Dedifferentiated amniotic fluid mesenchymal stem cell (primary cell): ENCODE measurements at regions not wholly inside any gene's neighbourhood (a gene's known extent, or its start where the extent isn't known, plus 50 kb on each side); places are given as distances from the start of the nearest gene placed in this dataset.
"Not testable (repeated sequence)": the region's sequence is repeated elsewhere in the genome, so short reads cannot be mapped to it uniquely, and the experiment has no call there.

Experiments
- DNase-seq: peaks from one replicate; pipeline ENCODE4 v3.0.0-alpha.2; 2016; ENCODE audit errors: extremely low spot score

DNA sequence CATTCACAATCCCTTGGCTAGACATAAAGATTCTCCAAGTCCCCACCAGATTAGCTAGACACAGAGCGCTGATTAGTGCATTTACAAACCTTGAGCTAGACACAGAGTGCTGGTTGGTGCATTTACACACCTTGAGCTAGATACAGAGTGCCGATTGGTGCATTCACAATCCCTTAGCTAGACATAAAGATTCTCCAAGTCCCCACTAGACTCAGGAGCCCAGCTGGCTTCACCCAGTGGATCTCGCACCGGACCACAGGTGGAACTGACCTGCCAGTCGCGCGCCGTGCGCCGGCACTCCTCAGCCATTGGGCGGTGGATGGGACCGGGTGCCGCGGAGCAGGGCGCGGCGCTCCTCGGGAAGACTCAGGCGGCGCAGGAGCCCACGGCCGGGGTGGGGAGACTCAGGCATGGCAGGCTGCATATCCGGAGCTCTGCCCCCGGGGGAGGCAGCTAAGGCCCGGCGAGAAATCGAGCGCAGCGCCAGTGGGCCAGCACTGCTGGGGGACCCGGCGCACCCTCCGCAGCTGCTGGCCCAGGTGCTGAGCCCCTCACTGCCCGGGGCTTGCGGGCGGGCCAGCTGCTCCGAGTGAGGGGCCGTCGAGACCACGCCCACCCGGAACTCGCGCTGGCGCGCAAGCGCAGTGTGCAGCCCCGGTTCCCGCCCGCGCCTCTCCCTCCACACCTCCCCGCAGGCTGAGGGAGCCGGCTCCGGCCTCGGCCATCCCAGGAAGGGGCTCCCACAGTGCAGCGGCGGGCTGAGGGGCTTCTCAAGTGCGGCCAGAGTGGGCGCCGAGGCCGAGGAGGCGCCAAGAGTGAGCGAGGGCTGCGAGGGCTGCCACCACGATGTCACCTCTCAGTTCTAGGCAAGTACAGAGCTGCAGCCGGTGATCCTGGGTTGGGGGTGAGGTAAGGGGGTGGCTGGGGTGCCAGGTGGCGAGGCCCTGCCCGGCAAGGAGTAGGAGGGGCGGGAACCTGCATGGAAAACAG lies 773.7 kb upstream of the CITED2 start:
- not testable (repeated sequence) for DNase-seq

DNA sequence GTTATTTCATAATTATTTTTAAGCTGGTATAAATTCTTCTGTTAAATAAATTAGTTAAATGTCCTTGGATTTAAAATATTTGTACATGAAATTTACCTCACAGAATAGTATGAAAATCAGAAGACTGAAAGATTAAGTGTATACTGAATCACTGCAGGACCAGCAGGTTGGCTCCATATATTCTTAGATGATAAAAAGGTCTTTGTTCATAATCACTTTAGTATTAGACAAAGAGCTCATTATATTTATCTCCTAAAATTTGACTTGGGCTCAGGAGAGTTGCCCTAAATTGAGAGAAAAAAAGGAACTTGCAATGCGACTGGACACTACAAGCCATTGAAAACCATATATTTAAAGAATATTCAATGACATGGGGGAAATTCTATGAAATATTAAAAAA lies 766.4 kb upstream of the CITED2 start:
- no peak for DNase-seq

DNA sequence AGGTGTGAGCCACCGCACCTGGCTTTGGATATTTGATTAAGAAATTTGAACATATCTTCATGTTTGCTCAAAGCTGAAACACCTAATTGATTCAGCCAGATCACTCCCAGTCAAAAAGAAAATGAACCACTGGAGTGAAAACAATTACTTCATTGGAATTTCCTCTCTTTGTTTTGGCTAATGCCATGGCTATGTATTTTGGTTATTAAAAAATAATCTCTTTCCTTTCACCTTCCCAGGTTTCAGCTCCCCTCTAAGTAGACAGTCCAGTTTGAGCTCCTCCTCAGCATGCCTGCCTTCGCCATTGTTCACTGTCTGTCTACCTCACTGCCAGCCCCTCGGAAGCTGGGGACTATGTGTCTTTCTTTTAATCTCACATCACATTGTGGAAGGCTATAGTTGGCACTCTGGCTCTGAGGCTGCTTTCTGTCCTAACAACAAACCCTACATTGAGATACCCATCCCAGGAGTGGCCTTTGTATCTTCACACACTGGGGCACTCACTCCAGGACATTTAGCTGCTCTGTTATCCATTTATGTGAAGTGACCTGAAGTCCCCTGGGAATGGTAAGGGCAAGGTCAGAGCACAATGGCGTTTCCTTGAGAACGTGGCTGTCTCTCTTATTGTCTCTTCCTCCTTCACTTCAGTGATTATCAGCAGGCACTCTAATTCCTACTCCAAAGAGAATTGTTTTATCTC lies 764.0 kb upstream of the CITED2 start:
- no peak for DNase-seq

DNA sequence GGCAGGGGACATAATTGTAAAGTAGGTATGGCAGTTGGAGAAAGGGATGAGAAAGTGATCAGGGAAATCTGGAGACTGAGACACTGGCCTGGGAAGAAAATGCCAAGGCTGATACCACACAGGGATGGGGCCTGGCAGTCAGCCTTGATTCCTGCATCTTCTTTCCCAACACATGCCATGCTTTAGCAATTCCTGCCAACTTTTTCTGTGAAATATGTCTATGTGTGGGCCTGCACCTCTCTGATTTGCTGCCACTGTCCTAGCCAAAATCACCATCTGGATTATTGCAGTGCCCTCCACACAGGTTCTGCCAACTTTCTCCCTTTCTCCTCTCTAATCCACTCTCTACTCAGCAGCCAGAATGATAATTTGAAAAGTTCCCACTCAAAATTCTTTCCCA lies 759.8 kb upstream of the CITED2 start:
- no peak for DNase-seq

DNA sequence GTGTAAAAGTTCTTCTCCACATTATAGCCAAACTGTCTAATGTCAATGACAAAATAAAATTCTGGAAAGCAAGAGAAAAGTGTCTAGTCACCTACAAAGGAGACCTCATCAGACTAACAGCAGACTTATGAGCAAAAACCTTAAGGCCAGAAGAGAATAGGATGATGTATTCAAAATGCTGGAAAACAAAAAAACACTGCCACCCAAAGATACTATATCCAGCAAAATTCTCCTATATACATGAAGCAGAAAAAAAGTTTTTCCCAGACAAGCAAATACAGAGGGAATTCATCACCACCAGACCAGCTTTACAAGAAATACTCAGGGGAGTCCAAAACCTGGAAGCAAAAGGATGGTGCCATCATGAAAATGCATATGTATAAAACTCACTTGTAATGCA lies 755.6 kb upstream of the CITED2 start:
- DNase-seq: no peak

DNA sequence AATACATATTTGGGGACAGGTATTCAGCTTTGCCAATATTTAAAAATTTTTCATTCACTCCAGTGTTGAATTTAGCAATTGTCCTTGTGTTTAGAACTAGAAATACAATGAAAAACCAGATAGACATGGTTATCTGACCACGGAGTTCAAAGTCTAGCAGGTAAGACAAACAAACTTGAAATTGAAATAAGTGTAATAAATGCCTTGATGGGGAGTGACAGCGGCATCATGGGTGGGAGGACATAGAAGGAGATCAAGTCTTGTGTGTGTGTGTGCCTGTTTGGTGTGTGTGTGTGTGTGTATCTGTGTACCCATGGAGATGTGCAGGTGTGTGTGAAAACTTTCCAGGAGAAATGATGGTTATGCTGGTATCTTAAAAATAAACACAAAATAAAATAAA lies 750.0 kb upstream of the CITED2 start:
- no peak for DNase-seq

DNA sequence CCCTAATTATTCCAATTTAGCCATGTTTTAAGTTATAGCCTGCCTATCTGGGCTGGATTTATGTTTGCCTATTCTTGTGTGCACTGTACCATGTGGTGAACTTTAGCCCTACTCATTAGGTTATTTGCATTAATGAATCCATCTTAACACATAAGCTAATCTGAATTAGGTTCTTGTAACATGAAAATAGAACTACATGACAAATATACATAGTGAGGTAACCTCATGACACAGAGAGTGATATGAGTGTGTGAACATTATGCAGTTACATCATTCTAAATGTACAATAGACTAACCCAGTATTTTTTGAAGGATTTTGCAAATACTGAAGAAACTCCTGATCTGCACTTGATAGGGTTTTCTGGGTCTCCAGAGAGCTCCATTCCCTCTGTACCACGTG lies 733.7 kb upstream of the CITED2 start:
- DNase-seq: no peak

DNA sequence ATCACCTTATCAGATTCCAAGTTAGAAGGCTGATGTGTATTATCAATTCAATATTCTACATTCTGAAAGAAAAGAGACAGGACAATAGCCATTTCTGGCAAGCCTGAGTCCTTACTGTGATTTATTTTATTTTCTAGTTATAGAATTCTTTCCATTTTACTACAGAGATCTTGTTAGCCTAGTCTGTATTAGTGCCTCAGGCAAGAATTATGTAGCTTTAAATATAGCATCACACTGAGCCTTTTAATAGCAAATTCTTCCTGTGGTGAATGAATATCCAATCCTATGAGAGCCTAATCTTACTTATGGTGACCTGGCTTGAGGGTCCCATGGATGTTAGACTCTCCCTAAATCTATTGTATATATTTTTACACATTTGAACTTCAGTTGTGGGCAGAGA lies 732.8 kb upstream of the CITED2 start:
- peak; percentile 19 for DNase-seq

DNA sequence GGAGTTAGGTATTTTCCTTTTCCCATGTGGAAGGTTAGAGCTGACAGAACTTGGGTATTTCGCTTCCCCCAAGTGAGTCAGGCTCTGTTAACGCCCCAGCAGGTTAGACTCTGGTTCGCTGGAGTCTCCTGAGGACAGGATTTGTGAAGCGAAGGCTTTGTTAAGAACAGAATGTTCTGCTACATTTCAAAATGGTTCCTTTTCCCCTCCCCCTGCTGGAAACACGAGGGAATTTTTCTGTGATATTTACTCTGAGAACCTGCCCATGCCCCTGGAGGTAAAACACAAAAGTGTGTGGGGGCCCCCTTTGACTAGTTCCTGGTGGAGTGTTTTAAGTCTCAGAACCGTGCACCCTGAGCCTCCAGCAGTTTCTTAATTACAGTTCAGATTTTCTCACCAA lies 731.4 kb upstream of the CITED2 start:
- no peak for DNase-seq

DNA sequence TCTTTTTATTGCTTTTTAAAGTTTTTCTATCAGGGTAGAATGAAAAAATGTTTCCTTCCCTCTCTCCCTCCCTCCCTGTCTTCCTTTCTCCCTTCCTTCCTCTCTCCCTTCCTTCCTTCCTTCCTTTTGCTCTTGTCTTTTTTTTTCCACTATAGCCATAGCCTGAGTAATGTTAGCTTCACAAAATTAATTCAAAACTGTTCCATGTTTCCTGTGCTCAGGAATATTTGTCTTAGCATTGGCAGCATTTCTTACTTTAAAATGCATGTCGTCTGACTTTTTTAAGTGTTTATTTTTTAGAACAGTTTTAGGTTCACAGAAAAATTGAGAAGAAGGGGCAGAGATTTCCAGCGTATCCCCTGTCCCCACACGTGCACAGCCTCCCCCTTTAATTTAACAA lies 730.8 kb upstream of the CITED2 start:
- DNase-seq: no peak

DNA sequence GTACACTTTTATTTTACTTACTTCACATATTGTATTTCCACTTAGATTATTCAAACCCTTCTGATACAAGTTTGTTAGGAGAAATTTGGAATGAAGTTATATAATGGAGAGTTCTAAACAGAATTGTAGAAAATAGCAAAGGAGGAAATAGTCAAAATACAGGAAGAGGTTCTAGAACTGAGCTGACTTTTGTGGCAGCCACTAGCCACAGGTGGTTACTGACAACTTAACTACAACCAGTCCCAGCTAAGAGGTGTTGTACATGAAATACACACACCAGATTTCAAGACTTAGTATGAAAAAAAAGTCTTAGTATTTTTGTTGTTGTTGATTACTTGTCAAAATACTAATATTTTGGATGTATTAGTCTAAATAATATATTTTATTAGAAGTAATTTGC lies 727.4 kb upstream of the CITED2 start:
- DNase-seq: no peak

DNA sequence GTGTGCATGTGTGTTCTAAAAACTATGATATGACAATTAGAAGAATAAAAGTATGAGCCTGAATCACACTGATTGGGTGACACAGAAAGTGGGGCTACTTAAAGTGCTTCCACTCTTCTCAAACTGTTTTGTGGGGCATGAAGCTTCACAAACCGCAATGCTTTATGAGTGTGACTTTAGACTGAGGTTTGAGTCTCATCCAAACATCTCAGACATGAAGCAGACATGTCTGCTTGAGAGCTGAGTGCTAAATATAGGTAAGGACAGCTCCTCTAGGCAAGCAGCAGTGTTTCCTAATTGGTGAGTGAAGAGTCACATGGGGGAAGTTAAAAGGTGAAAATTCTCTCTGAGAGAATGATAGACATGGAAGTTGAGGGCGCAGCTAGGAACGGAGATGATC lies 726.9 kb upstream of the CITED2 start:
- DNase-seq: no peak

DNA sequence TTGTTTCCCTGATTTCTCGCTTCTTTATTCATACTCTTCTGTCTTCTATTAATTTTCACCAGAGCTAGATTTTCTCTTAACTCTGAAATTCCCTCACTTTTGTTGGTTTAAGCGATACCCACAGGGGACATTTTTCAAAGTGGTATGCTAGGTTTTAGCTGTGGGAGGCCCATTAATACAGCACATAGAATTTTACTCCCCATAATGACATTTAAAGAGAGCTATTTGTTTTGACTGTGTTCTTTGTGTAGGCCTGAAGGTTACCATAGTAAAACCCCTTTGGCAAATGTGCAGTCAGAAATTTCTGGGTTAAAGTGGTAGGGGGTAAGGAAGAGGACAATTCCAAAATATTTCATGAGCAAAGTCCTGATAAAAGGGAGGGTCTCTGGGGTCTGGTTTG lies 721.1 kb upstream of the CITED2 start:
- no peak for DNase-seq

DNA sequence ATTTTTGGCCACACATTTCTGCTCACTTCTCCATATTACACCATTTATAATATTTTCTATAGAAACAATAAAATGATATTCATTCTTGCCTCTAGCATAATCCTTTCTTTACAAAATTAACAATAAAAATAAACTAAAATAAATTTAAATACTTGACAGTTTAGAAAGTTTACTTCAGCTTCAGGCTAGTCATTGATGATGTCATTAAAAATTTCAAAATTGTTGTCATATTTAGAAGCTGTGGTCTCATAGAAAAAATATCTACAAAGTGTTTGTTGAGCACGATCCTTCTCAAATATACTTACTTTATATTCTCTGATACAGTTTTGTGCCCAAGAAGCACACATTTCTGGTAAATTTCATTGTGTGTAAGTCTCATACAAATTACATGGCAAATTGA lies 717.4 kb upstream of the CITED2 start:
- DNase-seq: no peak

DNA sequence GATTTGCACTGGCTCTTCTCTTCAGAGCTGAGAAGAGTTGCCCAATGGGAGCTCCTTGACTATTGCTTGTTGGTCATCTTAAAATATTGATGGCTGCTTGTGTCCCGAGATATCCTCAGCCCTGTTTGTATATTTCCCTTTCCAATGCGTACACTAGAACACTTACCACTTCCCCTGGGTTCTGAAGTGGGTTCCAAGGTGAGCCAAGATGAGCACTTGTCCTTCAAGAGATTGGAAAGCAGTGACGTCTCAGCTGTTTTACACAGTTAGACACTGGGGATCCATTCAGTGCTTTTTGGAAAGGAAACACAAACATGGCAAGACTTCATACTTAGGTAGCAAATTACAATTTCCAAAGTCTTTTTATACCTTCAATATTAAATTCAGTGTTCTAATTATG lies 716.4 kb upstream of the CITED2 start:
- no peak for DNase-seq

DNA sequence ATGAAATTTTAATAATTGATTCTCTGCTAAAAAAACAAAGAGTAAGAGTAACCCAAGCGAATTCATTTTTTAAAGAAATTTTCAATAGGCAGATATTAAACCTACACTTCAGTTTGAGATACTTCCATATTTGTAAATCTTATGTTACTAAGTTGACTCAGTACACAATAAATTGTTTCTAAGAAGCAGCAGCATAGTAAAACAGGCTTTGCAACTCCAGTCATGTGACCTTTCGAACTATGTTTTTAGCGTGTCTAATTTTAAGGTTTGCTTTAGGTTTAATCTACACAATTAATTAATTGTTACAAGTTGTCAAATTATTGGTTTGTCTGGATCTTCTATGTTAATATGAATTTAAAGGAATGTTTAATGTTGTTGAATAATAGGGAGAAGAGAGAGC lies 708.9 kb upstream of the CITED2 start:
- DNase-seq: no peak

DNA sequence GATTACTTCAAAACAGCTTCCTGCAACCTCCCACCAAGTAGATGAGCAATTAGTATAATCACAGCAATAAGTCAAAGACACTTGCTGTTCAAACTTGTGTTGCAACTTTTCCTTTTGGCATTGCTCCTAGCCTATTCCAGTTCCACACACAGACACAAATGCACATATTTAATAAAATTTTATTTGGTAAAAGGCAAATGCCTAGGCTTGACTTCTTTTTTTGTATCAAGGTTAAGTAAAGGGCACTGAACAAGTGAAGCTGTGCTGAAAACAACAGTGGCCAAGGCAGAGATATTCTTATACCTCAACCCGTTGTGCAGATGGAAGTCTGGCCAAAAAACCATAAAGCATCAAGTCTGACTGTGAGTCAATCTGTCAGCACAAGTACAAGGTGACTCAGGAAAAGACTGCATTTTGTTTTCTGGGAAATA lies 708.4 kb upstream of the CITED2 start:
- no peak for DNase-seq

DNA sequence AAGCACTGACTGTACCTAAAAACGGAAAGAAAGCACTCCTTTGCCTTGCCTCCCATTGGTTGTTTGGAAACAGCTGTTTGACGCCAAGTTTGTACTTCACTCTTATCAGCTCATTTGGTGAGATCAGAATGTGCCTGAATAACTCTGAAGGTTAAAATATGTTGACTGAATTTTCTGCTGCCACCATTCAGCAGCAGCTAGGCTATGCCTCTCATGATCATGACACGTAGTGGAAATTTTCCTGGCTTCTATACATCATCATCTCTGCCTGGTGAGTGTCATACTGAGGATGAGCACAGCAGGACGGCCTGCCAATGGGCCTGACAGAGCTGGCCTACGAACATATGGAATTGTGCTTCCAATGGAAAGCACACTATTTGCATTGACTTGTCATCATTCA lies 704.9 kb upstream of the CITED2 start:
- no peak for DNase-seq

DNA sequence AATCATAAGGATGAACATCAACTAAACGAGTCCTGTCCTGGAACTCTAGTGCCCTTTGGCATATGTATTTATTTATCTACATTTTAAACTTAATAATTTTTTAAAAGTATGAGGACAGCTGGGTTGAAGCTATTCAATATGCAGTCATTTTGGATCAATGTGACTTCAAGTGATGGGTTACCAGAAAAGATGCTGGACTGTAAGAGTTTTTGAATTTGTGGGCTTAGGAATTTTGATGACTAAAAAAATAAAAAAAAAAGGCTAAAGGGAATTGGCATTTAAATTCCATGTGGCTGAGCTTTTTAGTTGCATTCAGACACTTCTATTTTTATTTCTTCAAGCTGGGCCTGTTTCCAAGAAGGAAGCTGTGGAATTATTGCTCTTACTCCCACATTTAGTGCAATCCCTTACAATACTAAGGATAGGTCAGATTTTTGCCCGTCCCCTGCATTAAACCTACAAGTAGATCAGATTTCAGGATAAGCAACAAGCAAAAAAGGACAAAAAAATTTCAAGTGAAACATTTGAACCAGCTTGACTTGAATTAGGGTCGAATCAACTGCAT lies 704.2 kb upstream of the CITED2 start:
- peak; percentile 96 for DNase-seq

DNA sequence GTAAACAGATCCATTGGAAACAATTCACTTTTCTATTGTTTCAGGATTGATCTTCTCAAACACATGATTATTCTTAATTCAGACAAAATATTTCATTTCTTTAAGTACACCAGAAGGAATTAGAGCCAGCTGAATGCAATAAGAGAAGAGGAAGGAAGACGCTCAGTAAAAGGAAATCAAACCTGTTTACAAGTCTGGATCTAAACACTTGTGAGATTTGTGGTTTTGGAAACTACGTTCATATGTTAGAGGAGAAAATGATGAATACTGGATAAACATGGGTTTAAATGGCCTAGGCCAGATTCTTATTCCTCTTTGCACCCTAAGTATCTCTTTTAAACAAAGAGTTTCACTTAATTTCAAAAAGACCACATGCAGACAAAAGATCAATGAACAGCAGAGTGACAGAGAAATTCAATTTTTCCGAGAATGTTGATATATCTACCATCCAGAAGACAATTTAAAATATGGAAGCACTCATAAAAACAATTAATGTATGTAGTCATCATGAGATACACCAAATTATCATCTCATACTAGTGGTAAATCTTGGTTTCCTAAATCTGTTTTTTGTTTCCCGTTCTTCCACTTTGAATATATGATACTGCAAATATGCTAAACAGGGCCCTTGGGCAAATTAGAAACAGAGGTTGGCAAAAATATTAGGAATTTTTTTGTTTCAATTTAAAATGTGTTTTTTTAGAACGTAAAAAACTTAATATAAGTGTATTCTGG lies 703.5 kb upstream of the CITED2 start:
- no peak for DNase-seq

DNA sequence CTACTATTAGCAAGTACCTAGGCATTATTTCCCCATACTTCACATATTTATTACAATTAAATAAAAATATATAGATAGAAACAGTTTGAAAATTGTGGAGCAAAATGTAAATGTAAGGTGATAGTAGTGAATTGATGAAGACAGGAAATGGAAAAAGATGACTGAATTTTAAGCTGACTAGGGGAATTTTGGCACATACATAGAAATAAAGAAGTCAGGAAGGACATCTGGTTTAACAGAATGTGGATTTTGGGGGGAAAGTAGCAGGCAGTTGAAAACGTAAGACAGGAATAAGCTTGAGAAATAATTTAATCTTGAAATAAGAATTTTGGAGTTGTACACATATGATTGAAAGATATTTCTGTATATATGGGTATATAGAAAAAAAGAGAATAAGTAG lies 701.7 kb upstream of the CITED2 start:
- no peak for DNase-seq

DNA sequence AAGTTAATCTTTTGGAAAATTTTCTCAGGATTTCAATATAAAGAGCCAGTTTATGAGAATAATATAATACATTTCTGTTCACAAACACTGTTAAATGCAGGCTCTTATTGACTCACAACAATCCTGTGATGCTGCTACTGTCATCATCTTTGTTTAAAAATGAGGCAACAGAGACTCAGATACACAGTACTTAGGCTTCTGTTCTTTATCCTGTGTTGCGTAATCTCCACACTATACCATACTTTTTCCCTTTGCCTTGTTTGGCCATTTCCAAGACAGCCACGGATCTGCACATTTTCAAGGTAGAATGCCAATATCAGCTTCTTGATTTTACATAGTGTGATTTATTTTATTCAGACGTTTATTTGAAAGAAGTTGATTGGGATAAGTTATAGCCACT lies 699.0 kb upstream of the CITED2 start:
- DNase-seq: peak; percentile 26
